HCT116 (cell line): ENCODE measurements at regions not wholly inside any gene's neighbourhood (a gene's known extent, or its start where the extent isn't known, plus 50 kb on each side); places are given as distances from the start of the nearest gene placed in this dataset.

Source experiments
- ATAC-seq: fragments of 200-7000 bp; cut with Tn5 transposase; 2 replicates; pipeline ENCODE4 v1.9.1; 2020; ENCODE audit warnings: mild to moderate bottlenecking, moderate library complexity
- BruUV-seq: library from RNA; stranded (reverse); fragments of 400-500 nt; replicated peaks from 2 replicates; lab custom pipeline; 2021; lab: Mats Ljungman, UMichigan
- CTCF ChIA-PET: fragments of 300-600 bp; sonication (Branson Sonifier 250); formaldehyde crosslinking; loops from one replicate; lab custom pipeline; 2021; ENCODE audit warnings: antibody characterized with exemption; lab: Charles Lee
- POLR2A ChIA-PET: fragments of 300-600, 350-600 bp; sonication (Branson Sonifier 250); formaldehyde crosslinking; loops from one replicate; lab custom pipeline; 2021; ENCODE audit warnings: antibody characterized with exemption; lab: Charles Lee
- RAD21 ChIA-PET, 2 experiments: fragments of 300-600 bp; sonication (Branson Sonifier 250); formaldehyde crosslinking; loops; one replicate each; lab custom pipeline; 2023; ENCODE audit warnings: low total read pairs in 2 of 2; ENCODE audit not compliant: uncharacterized antibody in 2 of 2, unreplicated experiment in 2 of 2, low non-redundant PET in 1 of 2; lab: Charles Lee
- DNase-seq: peaks from one replicate; pipeline ENCODE4 v3.0.0-alpha.2; 2010; ENCODE audit warnings: low read depth, low spot score
- H2AFZ ChIP-seq: fragments of 200-600 bp; shearing (Covaris generic), sonication (generic); 2 replicates; pipeline ENCODE4 v1.6.1; 2017; ENCODE audit warnings: low read depth, mixed run types, mixed read lengths, antibody characterized with exemption, low read length; ENCODE audit not compliant: poor library complexity, severe bottlenecking
- H3K27ac ChIP-seq: 2 replicates; pipeline ENCODE4 v1.5.1; 2012; ENCODE audit warnings: low read depth, low read length
- H3K27me3 ChIP-seq: fragments of 200-600 bp; sonication (generic); 2 replicates; pipeline ENCODE4 v1.6.1; 2016; ENCODE audit warnings: mixed run types, low read length, mixed read lengths; ENCODE audit not compliant: insufficient read depth
- H3K36me3 ChIP-seq, 2 experiments: fragments of 200-500 bp in 1 of 2; fragments of 200-600 bp in 1 of 2; sonication (Bioruptor generic) in 1 of 2; sonication (generic) in 1 of 2; 2 replicates each; pipeline versions ENCODE4 v1.5.1 to v1.6.1; 2014 to 2016; ENCODE audit warnings: low read length in 2 of 2, inconsistent platforms in 1 of 2, mixed read lengths in 1 of 2, mixed run types in 1 of 2; ENCODE audit not compliant: insufficient read depth in 2 of 2, control insufficient read depth in 1 of 2
- H3K4me1 ChIP-seq, 2 experiments: fragments of 200-600 bp in 1 of 2; sonication (generic) in 1 of 2; 2 replicates each; pipeline versions ENCODE4 v1.5.1 to v1.6.1; 2012 to 2017; ENCODE audit warnings: low read length in 2 of 2, inconsistent platforms in 1 of 2, mild to moderate bottlenecking in 1 of 2, mixed read lengths in 1 of 2, mixed run types in 1 of 2, moderate library complexity in 1 of 2; ENCODE audit not compliant: insufficient read depth in 2 of 2, control insufficient read depth in 1 of 2
- H3K4me2 ChIP-seq: fragments of 200-600 bp; sonication (generic); 2 replicates; pipeline ENCODE4 v1.6.1; 2017; ENCODE audit warnings: mixed run types, low read length, mixed read lengths
- H3K4me3 ChIP-seq, 2 experiments: fragments of 200-600 bp in 1 of 2; sonication (generic) in 1 of 2; replicated peaks in 1 of 2; 2 replicates each; pipeline ENCODE4 v1.5.1; 2011 to 2016; ENCODE audit warnings: low read length in 2 of 2, control low read depth in 1 of 2, low read depth in 1 of 2, mild to moderate bottlenecking in 1 of 2, mixed read lengths in 1 of 2, mixed run types in 1 of 2
- H3K79me2 ChIP-seq: fragments of 200-600 bp; sonication (generic); 2 replicates; pipeline ENCODE4 v1.6.1; 2017; ENCODE audit warnings: mild to moderate bottlenecking, mixed run types, low read length, moderate library complexity, mixed read lengths; ENCODE audit not compliant: insufficient read depth
- H3K9ac ChIP-seq: fragments of 200-600 bp; sonication (generic); 2 replicates; pipeline ENCODE4 v1.6.1; 2016; ENCODE audit warnings: low read length, mixed read lengths
- H3K9me2 ChIP-seq: fragments of 200-600 bp; sonication (generic), shearing (Covaris generic); 2 replicates; pipeline ENCODE4 v1.6.1; 2017; ENCODE audit warnings: mixed run types, mild to moderate bottlenecking, moderate library complexity; ENCODE audit not compliant: insufficient read depth
- H3K9me3 ChIP-seq, 2 experiments: fragments of 200-500 bp in 1 of 2; fragments of 200-600 bp in 1 of 2; sonication (Bioruptor generic) in 1 of 2; sonication (generic) in 1 of 2; 2 replicates each; pipeline ENCODE4 v1.6.1; 2014 to 2017; ENCODE audit warnings: low read length in 2 of 2, mixed read lengths in 2 of 2, inconsistent platforms in 1 of 2, low read depth in 1 of 2, mild to moderate bottlenecking in 1 of 2, mixed run types in 1 of 2, moderate library complexity in 1 of 2; ENCODE audit not compliant: control insufficient read depth in 1 of 2, insufficient read depth in 1 of 2
- H4K20me1 ChIP-seq: fragments of 200-600 bp; sonication (generic), shearing (Covaris generic); 2 replicates; pipeline ENCODE4 v1.6.1; 2017; ENCODE audit warnings: mixed run types, mild to moderate bottlenecking, moderate library complexity; ENCODE audit not compliant: insufficient read depth
- CEBPB ChIP-seq: IDR thresholded peaks from 2 replicates; pipeline ENCODE4 v1.6.1; 2012; ENCODE audit warnings: low read depth
- CTCF ChIP-seq, 3 experiments: fragments of 200-600 bp in 1 of 3; sonication (generic) in 1 of 3; IDR thresholded peaks in 2 of 3; conservative IDR thresholded peaks in 1 of 3; 2 replicates each; pipeline ENCODE4 v1.5.1; 2012 to 2017; ENCODE audit warnings: low read depth in 2 of 3, low read length in 2 of 3, antibody characterized with exemption in 1 of 3, borderline replicate concordance in 1 of 3, control low read depth in 1 of 3, mild to moderate bottlenecking in 1 of 3, mixed read lengths in 1 of 3, mixed run types in 1 of 3, moderate library complexity in 1 of 3; ENCODE audit not compliant: insufficient read depth in 1 of 3
- EGR1 ChIP-seq: IDR thresholded peaks from 2 replicates; pipeline ENCODE4 v1.6.1; 2012; ENCODE audit warnings: low read depth
- ELF1 ChIP-seq: IDR thresholded peaks from 2 replicates; pipeline ENCODE4 v1.6.1; 2012; ENCODE audit warnings: low read depth, borderline replicate concordance
- EZH2 ChIP-seq: fragments of 200-600 bp; sonication (generic); IDR thresholded peaks from 2 replicates; pipeline ENCODE4 v1.6.1; 2017; ENCODE audit warnings: antibody characterized with exemption, mixed run types
- EZH2phosphoT487 ChIP-seq: fragments of 200-600 bp; IDR thresholded peaks from 2 replicates; pipeline ENCODE4 v1.6.1; 2018; ENCODE audit warnings: antibody characterized with exemption, borderline replicate concordance
- FOSL1 ChIP-seq: IDR thresholded peaks from 2 replicates; pipeline ENCODE4 v1.6.1; 2012; ENCODE audit warnings: low read depth
- POLR2A ChIP-seq: IDR thresholded peaks from 2 replicates; pipeline ENCODE4 v1.7.0; 2011; ENCODE audit warnings: borderline replicate concordance; ENCODE audit not compliant: insufficient read depth, insufficient read length; ENCODE audit errors: extremely low read depth
- POLR2AphosphoS5 ChIP-seq: IDR thresholded peaks from 2 replicates; pipeline ENCODE4 v1.6.1; 2011; ENCODE audit warnings: mild to moderate bottlenecking, low read depth, low read length, moderate library complexity
- REST ChIP-seq: IDR thresholded peaks from 2 replicates; pipeline ENCODE4 v1.6.1; 2012; ENCODE audit warnings: low read depth
- SRF ChIP-seq: IDR thresholded peaks from 2 replicates; pipeline ENCODE4 v1.6.1; 2012; ENCODE audit warnings: low read depth
- YY1 ChIP-seq: IDR thresholded peaks from 2 replicates; pipeline ENCODE4 v1.6.1; 2011; ENCODE audit warnings: low read length, low read depth, moderate library complexity, mild to moderate bottlenecking; ENCODE audit not compliant: insufficient replicate concordance; ENCODE audit errors: extremely low read depth
- ZBTB33 ChIP-seq: IDR thresholded peaks from 2 replicates; pipeline ENCODE4 v1.6.1; 2011; ENCODE audit warnings: mild to moderate bottlenecking, low read length, moderate library complexity; ENCODE audit not compliant: insufficient replicate concordance; ENCODE audit errors: extremely low read depth
- ZFX ChIP-seq: fragments of 450-650 bp; IDR thresholded peaks from 2 replicates; pipeline ENCODE4 v1.6.1; 2017
- ZNF274 ChIP-seq: fragments of 200-500 bp; sonication (Bioruptor generic); IDR thresholded peaks from 2 replicates; pipeline ENCODE4 v1.6.1; 2014; ENCODE audit warnings: mild to moderate bottlenecking, low read depth, low read length, inconsistent platforms
- intact Hi-C: fragments of 100-400 bp; cut with micrococcal nuclease; formaldehyde crosslinking; loops from 2 replicates; pipeline ENCODE4 v1.10.0; 2022

GRCh38 chr7:83864551-83864950 lies 215.6 kb upstream of the SEMA3E start:
- Histone ChIP-seq H4K20me1 (no peaks in the 10 kb centered on the region), H3K4me3 (no peak overlapping the region), H3K27me3 (no peaks in the 10 kb centered on the region), H3K27ac (no peak overlapping the region), H3K9me3 (no peaks in the 10 kb centered on the region), H3K79me2 (no peaks in the 10 kb centered on the region), H3K36me3 (no peaks in the 10 kb centered on the region), H3K4me1 (no peaks in the 10 kb centered on the region), H3K9ac (no peak overlapping the region), H3K4me2 (no peak overlapping the region), H3K9me2 (no peaks in the 10 kb centered on the region), H2AFZ (no peak overlapping the region)
- intact Hi-C loops: no loop called here
- BruUV-seq: no TSS peak
- DNase-seq (no peak), ATAC-seq (no peak)
- ChIA-PET RAD21 (no interaction called here), CTCF (no interaction called here), POLR2A (no interaction called here)
- no peak for TF ChIP-seq ZNF274
- no peak for TF ChIP-seq POLR2A
- no peak for TF ChIP-seq POLR2AphosphoS5
- TF ChIP-seq ELF1: no peak
- no peak for TF ChIP-seq CEBPB
- TF ChIP-seq ZBTB33: no peak

- TF ChIP-seq SRF (no peak), YY1 (no peak), ELF1 (no peak), EGR1 (no peak), FOSL1 (no peak), ZFX (no peak), REST (no peak), EZH2 (no peak), EZH2phosphoT487 (no peak), POLR2AphosphoS5 (no peak), CTCF (IDR thresholded peaks at IDR 0.05 in 2 of 3, conservative IDR thresholded peaks at IDR 0.05 in 1 of 3; ENCODE audit: borderline replicate concordance in 1 of 3, insufficient read depth in 1 of 3, low read depth in 2 of 3, low read length in 2 of 3) (no peak)
- DNase-seq: no peak
- H3K27me3 ChIP-seq: no peaks in the 10 kb centered on the region
- no peaks in the 10 kb centered on the region for H3K79me2 ChIP-seq
- intact Hi-C loops: no loop called here
- no peaks in the 10 kb centered on the region for H3K36me3 ChIP-seq
- H2AFZ ChIP-seq: no peak overlapping the region
- no peak overlapping the region for H3K4me3 ChIP-seq
- no peak overlapping the region for H3K9ac ChIP-seq
- BruUV-seq: no TSS peak
- H4K20me1 ChIP-seq: no peaks in the 10 kb centered on the region
- H3K27ac ChIP-seq: no peak overlapping the region
- H3K9me3 ChIP-seq: no peaks in the 10 kb centered on the region
- H3K9me2 ChIP-seq: no peaks in the 10 kb centered on the region
- ATAC-seq: no peak
- H3K4me1 ChIP-seq: no peaks in the 10 kb centered on the region
- no peak overlapping the region for H3K4me2 ChIP-seq
- CTCF ChIA-PET: no interaction called here
- RAD21 ChIA-PET: no interaction called here
- POLR2A ChIA-PET: no interaction called here
These were observed 215.0 kb upstream of the SEMA3E start for GRCh38 chr7:83863906-83864305.
